Gastroesophageal sphincter (tissue), 4 donors: ENCODE measurements at regions not wholly inside any gene's neighbourhood (a gene's known extent, or its start where the extent isn't known, plus 50 kb on each side); places are given as distances from the start of the nearest gene placed in this dataset.

ENCODE experiments used
- ATAC-seq: fragments of 150-250 bp; one replicate; pipeline ENCODE4 v1.9.1; 2016; ENCODE audit warnings: mild to moderate bottlenecking, moderate library complexity
- H3K27ac ChIP-seq, 4 donors: fragments of 200-600 bp; sonication (generic) in 3 of 4; 1 replicate in 3 of 4; 2 replicates in 1 of 4; pipeline ENCODE4 v1.5.1; 2016 to 2019
- H3K27me3 ChIP-seq: fragments of 200-600 bp; sonication (generic); one replicate; pipeline ENCODE4 v1.5.1; 2019
- H3K36me3 ChIP-seq, 2 donors: fragments of 200-600 bp; sonication (generic); one replicate each; pipeline ENCODE4 v1.5.1; 2019; ENCODE audit warnings: control low read depth in 1 of 2
- H3K4me1 ChIP-seq, 3 donors: fragments of 200-600 bp; sonication (generic); 1 replicate in 2 of 3; 2 replicates in 1 of 3; pipeline ENCODE4 v1.5.1; 2016 to 2019; ENCODE audit warnings: control low read depth in 2 of 3
- H3K4me3 ChIP-seq, 2 donors: fragments of 200-600 bp; sonication (generic); one replicate each; pipeline ENCODE4 v1.5.1; 2019; ENCODE audit warnings: mild to moderate bottlenecking in 1 of 2, moderate library complexity in 1 of 2
- H3K9me3 ChIP-seq, 3 donors: fragments of 200-600 bp; sonication (generic); one replicate each; pipeline ENCODE4 v1.5.1; 2017 to 2019; ENCODE audit warnings: control low read depth in 2 of 3
- CTCF ChIP-seq, 4 experiments: fragments of 200-600 bp in 2 of 4; fragments of 450-650 bp in 2 of 4; sonication (generic) in 1 of 4; IDR thresholded peaks; one replicate each; pipeline ENCODE4 v1.5.1; 2017 to 2019; ENCODE audit warnings: antibody characterized with exemption in 4 of 4, mild to moderate bottlenecking in 2 of 4, moderate library complexity in 2 of 4
- EP300 ChIP-seq: sonication (generic); formaldehyde crosslinking; IDR thresholded peaks from one replicate; pipeline ENCODE4 v1.6.1; 2017; ENCODE audit warnings: antibody characterized with exemption, mild to moderate bottlenecking
- POLR2A ChIP-seq, 2 donors: fragments of 450-650 bp; IDR thresholded peaks; one replicate each; pipeline ENCODE4 v1.6.1; 2017; ENCODE audit warnings: antibody characterized with exemption in 2 of 2, mild to moderate bottlenecking in 2 of 2, moderate library complexity in 1 of 2
- POLR2AphosphoS5 ChIP-seq: sonication (generic); formaldehyde crosslinking; IDR thresholded peaks from one replicate; pipeline ENCODE4 v1.6.1; 2017; ENCODE audit warnings: antibody characterized with exemption
- WGBS, 2 donors: methylation state at CpG; one replicate each; pipeline ENCODE4 v1.1.5; 2018; ENCODE audit warnings: low coverage in 1 of 2; 5-methylcytosine and 5-hydroxymethylcytosine counted together

GRCh38 chr1:213570487-213570886 is 417.3 kb upstream of the PROX1 start:
- H3K9me3 ChIP-seq = no peaks in the 10 kb centered on the region

GRCh38 chr1:213571419-213571818 is 416.4 kb upstream of the PROX1 start:
- Histone ChIP-seq H3K27me3 (no peaks in the 10 kb centered on the region), H3K4me3 (no peak overlapping the region), H3K9me3 (no peaks in the 10 kb centered on the region), H3K27ac (no peak overlapping the region), H3K36me3 (no peaks in the 10 kb centered on the region), H3K4me1 (no peaks in the 10 kb centered on the region)
- WGBS, 2 donors = 100% methylated on average over 1 of the region's 3 CpGs; no CpG with 5 or more reads in 1 of the 2 donors
- TF ChIP-seq POLR2A (IDR thresholded peaks at IDR 0.05) (no peak), POLR2AphosphoS5 (no peak), CTCF (IDR thresholded peaks at IDR 0.05) (no peak), EP300 (no peak)
- ATAC-seq = no peak

More at GRCh38 chr1:213570487-213570886, 417.3 kb upstream of the PROX1 start:
- no peak overlapping the region for H3K27ac ChIP-seq
- H3K4me1 ChIP-seq = no peaks in the 10 kb centered on the region
- ATAC-seq = no peak
- no peak overlapping the region for H3K4me3 ChIP-seq
- 33 to 58% methylated on average over 1 to 2 of the region's 2 CpGs for WGBS, 2 donors
- no peaks in the 10 kb centered on the region for H3K36me3 ChIP-seq
- TF ChIP-seq CTCF (IDR thresholded peaks at IDR 0.05) (no peak), POLR2A (IDR thresholded peaks at IDR 0.05) (no peak), POLR2AphosphoS5 (no peak), EP300 (no peak)
- H3K27me3 ChIP-seq = no peaks in the 10 kb centered on the region

- Histone ChIP-seq H3K4me3 (no peak overlapping the region), H3K9me3 (no peaks in the 10 kb centered on the region), H3K27ac (no peak overlapping the region), H3K4me1 (no peaks in the 10 kb centered on the region), H3K36me3 (no peaks in the 10 kb centered on the region), H3K27me3 (no peaks in the 10 kb centered on the region)
- WGBS, 2 donors = 74% methylated on average over 7 of the region's 8 CpGs; no CpG with 5 or more reads in 1 of the 2 donors
- ATAC-seq = no peak
- TF ChIP-seq POLR2AphosphoS5 = no peak
- TF ChIP-seq EP300 = no peak
- no peak for TF ChIP-seq POLR2A (IDR thresholded peaks at IDR 0.05)
- no peak for TF ChIP-seq CTCF (IDR thresholded peaks at IDR 0.05)
These were observed 415.9 kb upstream of the PROX1 start for GRCh38 chr1:213571843-213572242.

GRCh38 chr1:213572912-213573647 is 414.7 kb upstream of the PROX1 start:
- no peak for ATAC-seq
- no peaks in the 10 kb centered on the region for H3K9me3 ChIP-seq
- H3K4me1 ChIP-seq = no peaks in the 10 kb centered on the region
- no peak overlapping the region for H3K27ac ChIP-seq
- no peak overlapping the region for H3K4me3 ChIP-seq
- H3K27me3 ChIP-seq = no peaks in the 10 kb centered on the region
- TF ChIP-seq CTCF (IDR thresholded peaks at IDR 0.05) = no peak
- no peak for TF ChIP-seq EP300
- TF ChIP-seq POLR2AphosphoS5 = no peak
- TF ChIP-seq POLR2A (IDR thresholded peaks at IDR 0.05) = no peak
- no peaks in the 10 kb centered on the region for H3K36me3 ChIP-seq
- WGBS, 2 donors = 33 to 66% methylated on average over 2 to 3 of the region's 3 CpGs

- TF ChIP-seq EP300 (no peak), CTCF (IDR thresholded peaks at IDR 0.05) (no peak), POLR2A (IDR thresholded peaks at IDR 0.05) (no peak), POLR2AphosphoS5 (no peak)
- H3K4me3 ChIP-seq = no peak overlapping the region
- no peaks in the 10 kb centered on the region for H3K9me3 ChIP-seq
- no peaks in the 10 kb centered on the region for H3K36me3 ChIP-seq
- no peaks in the 10 kb centered on the region for H3K27me3 ChIP-seq
- H3K27ac ChIP-seq = no peak overlapping the region
- no peaks in the 10 kb centered on the region for H3K4me1 ChIP-seq
- WGBS, 2 donors = 51 to 73% methylated on average over 2 of the region's 2 CpGs
- no peak for ATAC-seq
These were observed 414.1 kb upstream of the PROX1 start for GRCh38 chr1:213573648-213574009.
